ENCODE measurements at regions not wholly inside any gene's neighbourhood (a gene's known extent, or its start where the extent isn't known, plus 50 kb on each side); places are given as distances from the start of the nearest gene placed in this dataset.

DNA sequence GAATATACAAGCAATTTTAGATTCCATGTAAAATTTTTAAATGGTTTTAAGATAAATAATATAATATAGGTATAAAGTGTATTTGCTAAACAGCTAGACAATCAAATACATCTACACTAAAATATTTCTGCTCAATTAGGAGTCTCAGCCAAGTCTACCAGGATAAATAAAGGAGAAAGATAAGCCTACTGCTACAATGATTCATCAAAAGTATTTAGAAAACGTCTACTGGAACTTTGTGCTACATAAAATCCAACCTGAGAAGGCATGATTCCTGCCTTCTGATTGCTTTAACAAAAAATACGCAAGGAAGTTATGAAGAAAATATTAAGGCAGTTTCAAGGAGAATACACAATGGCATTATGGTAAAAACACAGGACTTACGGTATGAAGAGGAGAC, 570.6 kb downstream of the EFNA5 start:
- Mint-ChIP-seq H3K27ac (ENCODE audit: low read depth, unreplicated experiment) (no peak overlapping the region), H3K27me3 (ENCODE audit: insufficient read depth, unreplicated experiment) (no peaks in the 10 kb centered on the region), H3K36me3 (ENCODE audit: insufficient read depth, unreplicated experiment) (no peaks in the 10 kb centered on the region), H3K4me3 (ENCODE audit: unreplicated experiment) (no peak overlapping the region), H3K4me1 (ENCODE audit: insufficient read depth, unreplicated experiment) (no peaks in the 10 kb centered on the region), H3K9me3 (ENCODE audit: unreplicated experiment) (no peaks in the 10 kb centered on the region)
- DNase-seq (ENCODE audit: unreplicated experiment) = no peak
- ChIA-PET POLR2A (no interaction called here), CTCF (interaction anchor here (0.7 kb wide), 1 partner anchor 225 kb away, joined by 3 read pairs; no protein-coding TSS in a partner anchor)
- no TSS peak for BruUV-seq (replicated peaks)
- TF ChIP-seq, protein P1, sequence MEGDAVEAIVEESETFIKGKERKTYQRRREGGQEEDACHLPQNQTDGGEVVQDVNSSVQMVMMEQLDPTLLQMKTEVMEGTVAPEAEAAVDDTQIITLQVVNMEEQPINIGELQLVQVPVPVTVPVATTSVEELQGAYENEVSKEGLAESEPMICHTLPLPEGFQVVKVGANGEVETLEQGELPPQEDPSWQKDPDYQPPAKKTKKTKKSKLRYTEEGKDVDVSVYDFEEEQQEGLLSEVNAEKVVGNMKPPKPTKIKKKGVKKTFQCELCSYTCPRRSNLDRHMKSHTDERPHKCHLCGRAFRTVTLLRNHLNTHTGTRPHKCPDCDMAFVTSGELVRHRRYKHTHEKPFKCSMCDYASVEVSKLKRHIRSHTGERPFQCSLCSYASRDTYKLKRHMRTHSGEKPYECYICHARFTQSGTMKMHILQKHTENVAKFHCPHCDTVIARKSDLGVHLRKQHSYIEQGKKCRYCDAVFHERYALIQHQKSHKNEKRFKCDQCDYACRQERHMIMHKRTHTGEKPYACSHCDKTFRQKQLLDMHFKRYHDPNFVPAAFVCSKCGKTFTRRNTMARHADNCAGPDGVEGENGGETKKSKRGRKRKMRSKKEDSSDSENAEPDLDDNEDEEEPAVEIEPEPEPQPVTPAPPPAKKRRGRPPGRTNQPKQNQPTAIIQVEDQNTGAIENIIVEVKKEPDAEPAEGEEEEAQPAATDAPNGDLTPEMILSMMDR (IDR thresholded peaks at IDR 0.05; ENCODE audit: unreplicated experiment) = no peak
- intact Hi-C loops (cut with micrococcal nuclease) = loop anchor here (5.0 kb wide), 1 partner anchor 572 kb away; the partner anchor contains the start of gene EFNA5

DNA sequence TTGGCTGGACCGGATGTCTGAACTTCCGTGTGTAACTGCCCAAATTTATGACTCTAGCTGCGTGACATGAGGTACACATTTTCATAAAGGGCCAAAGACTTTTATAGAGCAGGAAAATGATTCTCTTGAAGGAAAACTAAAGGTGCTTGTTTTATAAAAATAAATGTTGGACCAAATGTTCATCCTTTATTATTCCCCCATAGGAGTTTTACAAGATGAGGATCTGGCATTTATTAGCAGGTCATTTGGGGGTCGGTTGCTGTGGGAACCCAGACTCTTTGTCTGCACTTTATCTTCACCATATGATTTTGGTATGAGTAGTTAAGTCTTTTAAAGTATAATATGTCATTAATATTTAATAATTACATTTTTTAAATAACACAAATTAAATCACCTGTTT, 571.2 kb downstream of the EFNA5 start:
- no TSS peak for BruUV-seq (replicated peaks)
- Mint-ChIP-seq H3K9me3 (ENCODE audit: unreplicated experiment) (no peaks in the 10 kb centered on the region), H3K27me3 (ENCODE audit: insufficient read depth, unreplicated experiment) (no peaks in the 10 kb centered on the region), H3K27ac (ENCODE audit: low read depth, unreplicated experiment) (no peak overlapping the region), H3K36me3 (ENCODE audit: insufficient read depth, unreplicated experiment) (no peaks in the 10 kb centered on the region), H3K4me1 (ENCODE audit: insufficient read depth, unreplicated experiment) (no peaks in the 10 kb centered on the region), H3K4me3 (ENCODE audit: unreplicated experiment) (no peak overlapping the region)
- TF ChIP-seq, protein P1 (IDR thresholded peaks at IDR 0.05; ENCODE audit: unreplicated experiment) = no peak
- POLR2A ChIA-PET = no interaction called here
- intact Hi-C loops (cut with micrococcal nuclease) = no loop called here
- CTCF ChIA-PET = interaction anchor here (0.6 to 0.7 kb wide), 2 partner anchors 87 to 224 kb away, joined by 3 read pairs; no protein-coding TSS in a partner anchor
- DNase-seq (ENCODE audit: unreplicated experiment) = no peak

DNA sequence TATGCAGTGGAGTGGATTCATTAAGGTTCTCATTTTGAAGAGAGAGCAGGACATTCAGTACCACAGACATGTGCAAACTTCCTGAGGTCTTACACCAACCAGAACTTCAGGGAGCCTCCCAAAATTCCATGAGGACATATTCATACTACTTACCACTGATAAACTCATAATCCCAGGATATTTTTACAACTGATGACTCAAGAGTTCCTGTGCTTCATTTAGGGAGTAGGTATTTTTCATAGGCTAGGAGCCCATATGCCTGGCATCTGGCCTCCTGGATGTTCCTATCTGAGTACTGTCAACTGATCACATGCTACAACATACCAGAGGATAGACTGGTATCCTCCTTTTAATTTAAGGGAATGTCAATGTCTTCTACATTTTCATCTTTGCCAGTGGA, 578.0 kb downstream of the EFNA5 start:
- peaks cover 6% of the 10 kb centered on the region for H3K4me1 Mint-ChIP-seq (ENCODE audit: insufficient read depth, unreplicated experiment)
- DNase-seq (ENCODE audit: unreplicated experiment) = peak; percentile 1
- TF ChIP-seq, protein P1 (IDR thresholded peaks at IDR 0.05; ENCODE audit: unreplicated experiment) = no peak
- intact Hi-C loops (cut with micrococcal nuclease) = no loop called here
- no TSS peak for BruUV-seq (replicated peaks)
- ChIA-PET POLR2A (interaction anchor here (1.0 kb wide), 1 partner anchor 269 kb away, joined by 3 read pairs; no protein-coding TSS in a partner anchor), CTCF (no interaction called here)
- H3K4me3 Mint-ChIP-seq (ENCODE audit: unreplicated experiment) = no peak overlapping the region
- no peaks in the 10 kb centered on the region for H3K27me3 Mint-ChIP-seq (ENCODE audit: insufficient read depth, unreplicated experiment)
- H3K27ac Mint-ChIP-seq (ENCODE audit: low read depth, unreplicated experiment) = no peak overlapping the region
- no peaks in the 10 kb centered on the region for H3K36me3 Mint-ChIP-seq (ENCODE audit: insufficient read depth, unreplicated experiment)
- no peaks in the 10 kb centered on the region for H3K9me3 Mint-ChIP-seq (ENCODE audit: unreplicated experiment)

DNA sequence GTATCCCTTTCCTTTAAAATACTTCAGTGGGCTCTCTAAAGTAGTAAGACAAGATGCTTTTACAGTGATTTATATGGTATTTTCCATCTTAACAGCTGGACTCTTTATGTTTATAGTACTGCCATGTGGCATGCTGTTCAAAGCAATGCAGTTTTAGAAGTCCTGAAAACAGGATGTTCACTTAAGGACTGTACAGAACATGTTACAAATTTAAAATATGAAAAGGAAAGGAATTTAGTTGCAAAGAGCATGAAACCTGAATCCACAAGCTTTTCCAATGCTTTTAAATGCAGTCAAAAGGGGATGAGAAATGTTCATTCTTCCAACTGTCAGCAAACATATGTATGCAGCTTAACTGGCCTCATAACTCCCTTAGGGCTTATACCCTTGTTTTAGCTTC, 580.2 kb downstream of the EFNA5 start:
- Mint-ChIP-seq H3K27me3 (ENCODE audit: insufficient read depth, unreplicated experiment) (no peaks in the 10 kb centered on the region), H3K9me3 (ENCODE audit: unreplicated experiment) (no peaks in the 10 kb centered on the region), H3K36me3 (ENCODE audit: insufficient read depth, unreplicated experiment) (no peaks in the 10 kb centered on the region), H3K4me1 (ENCODE audit: insufficient read depth, unreplicated experiment) (peaks cover 6% of the 10 kb centered on the region), H3K27ac (ENCODE audit: low read depth, unreplicated experiment) (no peak overlapping the region), H3K4me3 (ENCODE audit: unreplicated experiment) (no peak overlapping the region)
- POLR2A ChIA-PET = no interaction called here
- CTCF ChIA-PET = interaction anchor here (0.8 to 1.1 kb wide), 3 partner anchors 13 to 343 kb away, joined by 3 to 4 read pairs (median 3); no protein-coding TSS in a partner anchor
- TF ChIP-seq, protein P1 (IDR thresholded peaks at IDR 0.05; ENCODE audit: unreplicated experiment) = no peak
- no peak for DNase-seq (ENCODE audit: unreplicated experiment)
- BruUV-seq (replicated peaks) = no TSS peak
- intact Hi-C loops (cut with micrococcal nuclease) = no loop called here

Measured in MCF 10A (cell line).